WTC11 (cell line): ENCODE measurements at regions not wholly inside any gene's neighbourhood (a gene's known extent, or its start where the extent isn't known, plus 50 kb on each side); places are given as distances from the start of the nearest gene placed in this dataset.

ENCODE experiments used
- ATAC-seq: fragments of 200-7000 bp; cut with Tn5 transposase; 2 replicates; pipeline ENCODE4 v1.10.0; 2021; ENCODE audit warnings: mild to moderate bottlenecking, moderate library complexity
- CTCF ChIA-PET: fragments of 300-600 bp; sonication (Branson Sonifier 250); formaldehyde crosslinking; loops from one replicate; lab custom pipeline; 2021; ENCODE audit warnings: antibody characterized with exemption; lab: Charles Lee
- POLR2A ChIA-PET: fragments of 350-600 bp; sonication (Branson Sonifier 250); formaldehyde crosslinking; loops from one replicate; lab custom pipeline; 2021; ENCODE audit warnings: antibody characterized with exemption; lab: Charles Lee
- DNase-seq: peaks from one replicate; pipeline ENCODE4 v3.0.0; 2021; ENCODE audit warnings: low spot score
- H3K27ac Mint-ChIP-seq: 2 replicates; pipeline ENCODE4 v1.8.0; 2021; ENCODE audit warnings: mixed read lengths
- H3K27me3 Mint-ChIP-seq: 2 replicates; pipeline ENCODE4 v1.8.0; 2021; ENCODE audit warnings: low read depth, mild to moderate bottlenecking, moderate library complexity, mixed read lengths
- H3K36me3 Mint-ChIP-seq: 2 replicates; pipeline ENCODE4 v1.8.0; 2021; ENCODE audit warnings: mixed read lengths
- H3K4me1 Mint-ChIP-seq: 2 replicates; pipeline ENCODE4 v1.8.0; 2022; ENCODE audit warnings: mixed read lengths
- H3K4me3 Mint-ChIP-seq: 2 replicates; pipeline ENCODE4 v1.8.0; 2021; ENCODE audit warnings: mild to moderate bottlenecking, moderate library complexity, mixed read lengths
- H3K9me3 Mint-ChIP-seq: 2 replicates; pipeline ENCODE4 v1.8.0; 2021; ENCODE audit warnings: mixed read lengths
- AR ChIP-seq: fragments of 250-450 bp; sonication (Bioruptor Pico); IDR thresholded peaks from 2 replicates; pipeline ENCODE4 v1.9.0; 2021; ENCODE audit warnings: mild to moderate bottlenecking
- CREB1 ChIP-seq: sonication (generic); formaldehyde crosslinking; IDR thresholded peaks from 2 replicates; pipeline ENCODE4 v1.8.0; 2023; ENCODE audit warnings: mild to moderate bottlenecking, missing genetic modification reagents
- CREM ChIP-seq: sonication (generic); formaldehyde crosslinking; IDR thresholded peaks from 2 replicates; pipeline ENCODE4 v1.8.1; 2022; ENCODE audit warnings: mild to moderate bottlenecking, missing genetic modification reagents, moderate library complexity
- CTCF ChIP-seq: fragments of 200-600 bp; IDR thresholded peaks from 2 replicates; pipeline ENCODE4 v1.8.0; 2022; ENCODE audit warnings: antibody characterized with exemption
- E2F1 ChIP-seq: sonication (generic); formaldehyde crosslinking; IDR thresholded peaks from 2 replicates; pipeline ENCODE4 v1.8.0; 2022; ENCODE audit warnings: mild to moderate bottlenecking, missing genetic modification reagents
- FOXP1 ChIP-seq: sonication (generic); formaldehyde crosslinking; IDR thresholded peaks from 2 replicates; pipeline ENCODE4 v1.8.0; 2022; ENCODE audit warnings: missing genetic modification reagents, mild to moderate bottlenecking, moderate library complexity, borderline replicate concordance
- HMGXB4 ChIP-seq: sonication (generic); formaldehyde crosslinking; IDR thresholded peaks from 2 replicates; pipeline ENCODE4 v1.8.1; 2023; ENCODE audit warnings: mild to moderate bottlenecking, moderate library complexity, missing genetic modification reagents
- JUN ChIP-seq: sonication (generic); formaldehyde crosslinking; IDR thresholded peaks from 2 replicates; pipeline ENCODE4 v1.8.0; 2023; ENCODE audit warnings: mild to moderate bottlenecking, missing genetic modification reagents
- MLX ChIP-seq: sonication (generic); formaldehyde crosslinking; IDR thresholded peaks from 2 replicates; pipeline ENCODE4 v1.8.1; 2023; ENCODE audit warnings: mild to moderate bottlenecking, missing genetic modification reagents, moderate library complexity
- NFYB ChIP-seq: sonication (generic); formaldehyde crosslinking; conservative IDR thresholded peaks from 2 replicates; pipeline ENCODE4 v1.8.0; 2022; ENCODE audit warnings: low read depth, missing genetic modification reagents
- SMAD4 ChIP-seq: sonication (generic); formaldehyde crosslinking; IDR thresholded peaks from 2 replicates; pipeline ENCODE4 v1.8.0; 2022; ENCODE audit warnings: mild to moderate bottlenecking, missing genetic modification reagents
- SOX15 ChIP-seq: fragments of 250-450 bp; sonication (Bioruptor Pico); IDR thresholded peaks from 2 replicates; pipeline ENCODE4 v1.9.0; 2021; ENCODE audit warnings: mild to moderate bottlenecking
- STAT6 ChIP-seq: sonication (generic); formaldehyde crosslinking; conservative IDR thresholded peaks from 2 replicates; pipeline ENCODE4 v1.8.1; 2023; ENCODE audit warnings: mild to moderate bottlenecking, low read depth, missing genetic modification reagents, moderate library complexity
- ZNF416 ChIP-seq: fragments of 250-450 bp; sonication (Bioruptor Pico); IDR thresholded peaks from 2 replicates; pipeline ENCODE4 v1.9.0; 2021; ENCODE audit warnings: mild to moderate bottlenecking, inconsistent platforms
- ZNF423 ChIP-seq: fragments of 250-450 bp; sonication (Bioruptor Pico); IDR thresholded peaks from 2 replicates; pipeline ENCODE4 v2.1.2; 2022; ENCODE audit warnings: mild to moderate bottlenecking, moderate library complexity
- ZNF425 ChIP-seq: fragments of 250-450 bp; sonication (Bioruptor Pico); conservative IDR thresholded peaks from 2 replicates; pipeline ENCODE4 v1.9.0; 2021; ENCODE audit warnings: mild to moderate bottlenecking
- ZNF532 ChIP-seq: fragments of 250-450 bp; sonication (Bioruptor Pico); IDR thresholded peaks from 2 replicates; pipeline ENCODE4 v1.9.0; 2021; ENCODE audit warnings: mild to moderate bottlenecking, borderline replicate concordance

GRCh38 chr6:67898875-67899274 is 736.2 kb upstream of the ADGRB3 start:
- H3K4me1 Mint-ChIP-seq: no peaks in the 10 kb centered on the region
- peaks cover 7% of the 10 kb centered on the region for H3K36me3 Mint-ChIP-seq
- no peak overlapping the region for H3K4me3 Mint-ChIP-seq
- H3K27ac Mint-ChIP-seq: 0 out of 2 replicates have a peak overlapping the region, but pooled peaks have one; percentile 11
- ATAC-seq: no peak
- ChIA-PET CTCF (interaction anchor here (0.8 kb wide), 1 partner anchor 34 kb away, joined by 5 read pairs; no protein-coding TSS in a partner anchor), POLR2A (no interaction called here)
- TF ChIP-seq E2F1 (CRISPR knock-in tag) (no peak), ZNF423 (no peak), CREB1 (CRISPR knock-in tag) (no peak), STAT6 (CRISPR knock-in tag) (no peak), JUN (no peak), SMAD4 (CRISPR knock-in tag) (no peak), NFYB (CRISPR knock-in tag) (no peak), ZNF416 (CRISPR knock-in tag) (no peak), FOXP1 (CRISPR knock-in tag) (no peak), CREM (no peak), SOX15 (CRISPR knock-in tag) (no peak), MLX (no peak), CTCF (no peak), ZNF425 (CRISPR knock-in tag) (no peak), AR (CRISPR knock-in tag) (no peak), HMGXB4 (no peak), ZNF532 (CRISPR knock-in tag) (no peak)
- H3K9me3 Mint-ChIP-seq: peaks cover 21% of the 10 kb centered on the region
- no peaks in the 10 kb centered on the region for H3K27me3 Mint-ChIP-seq
- no peak for DNase-seq
